Ascending aorta (tissue), 2 donors: ENCODE measurements at regions not wholly inside any gene's neighbourhood (a gene's known extent, or its start where the extent isn't known, plus 50 kb on each side); places are given as distances from the start of the nearest gene placed in this dataset.

Source experiments
- DNase-seq, 2 donors: peaks; one replicate each; pipeline ENCODE4 v3.0.0-alpha.2; 2019; ENCODE audit warnings: low spot score in 2 of 2
- H3K27ac ChIP-seq, 2 donors: fragments of 200-600 bp; sonication (generic); one replicate each; pipeline ENCODE4 v1.5.1; 2016 to 2017; ENCODE audit warnings: mild to moderate bottlenecking in 1 of 2
- H3K27me3 ChIP-seq: fragments of 200-600 bp; sonication (generic); one replicate; pipeline ENCODE4 v1.5.1; 2017
- H3K36me3 ChIP-seq, 2 donors: fragments of 200-600 bp; sonication (generic); one replicate each; pipeline ENCODE4 v1.5.1; 2016
- H3K4me1 ChIP-seq, 2 donors: fragments of 200-600 bp; sonication (generic); one replicate each; pipeline ENCODE4 v1.5.1; 2016 to 2017; ENCODE audit warnings: mild to moderate bottlenecking in 1 of 2
- H3K4me3 ChIP-seq, 2 donors: fragments of 200-600 bp; sonication (generic); one replicate each; pipeline ENCODE4 v1.5.1; 2016 to 2017; ENCODE audit warnings: mild to moderate bottlenecking in 1 of 2
- H3K9me3 ChIP-seq, 2 donors: fragments of 200-600 bp; sonication (generic); one replicate each; pipeline ENCODE4 v1.5.1; 2016
- CTCF ChIP-seq, 3 experiments: fragments of 200-600 bp in 2 of 3; fragments of 450-650 bp in 1 of 3; sonication (generic) in 2 of 3; IDR thresholded peaks; one replicate each; pipeline ENCODE4 v1.5.1; 2016 to 2019; ENCODE audit warnings: antibody characterized with exemption in 3 of 3, mild to moderate bottlenecking in 1 of 3, moderate library complexity in 1 of 3
- intact Hi-C: fragments of 100-400 bp; cut with DNase I; formaldehyde crosslinking; loops from one replicate; pipeline ENCODE4 v1.15.1; 2023

GRCh38 chr2:238975408-238975807, 127.5 kb downstream of the TWIST2 start:
- H3K9me3 ChIP-seq, result peaks cover 0 to 11% of the 10 kb centered on the region in 2 donors
- intact Hi-C loops, result no loop called here

GRCh38 chr2:238978497-238978896, 130.6 kb downstream of the TWIST2 start:
- H3K27ac ChIP-seq, result no peak overlapping the region
- intact Hi-C loops, result no loop called here
- DNase-seq, result no peak

More at GRCh38 chr2:238975408-238975807, 127.5 kb downstream of the TWIST2 start:
- TF ChIP-seq CTCF (IDR thresholded peaks at IDR 0.05), result no peak
- H3K4me3 ChIP-seq, result no peak overlapping the region
- no peaks in the 10 kb centered on the region for H3K27me3 ChIP-seq
- no peak for DNase-seq
- H3K36me3 ChIP-seq, result no peaks in the 10 kb centered on the region
- no peak overlapping the region for H3K27ac ChIP-seq
- no peaks in the 10 kb centered on the region for H3K4me1 ChIP-seq

GRCh38 chr2:238979636-238980035, 131.8 kb downstream of the TWIST2 start:
- H3K27me3 ChIP-seq, result no peaks in the 10 kb centered on the region
- peaks cover 0 to 11% of the 10 kb centered on the region in 2 donors for H3K9me3 ChIP-seq
- no peak for TF ChIP-seq CTCF (IDR thresholded peaks at IDR 0.05)
- no peaks in the 10 kb centered on the region for H3K4me1 ChIP-seq
- intact Hi-C loops, result no loop called here
- DNase-seq, result no peak
- H3K36me3 ChIP-seq, result no peaks in the 10 kb centered on the region
- H3K27ac ChIP-seq, result no peak overlapping the region
- no peak overlapping the region for H3K4me3 ChIP-seq

More at GRCh38 chr2:238978497-238978896, 130.6 kb downstream of the TWIST2 start:
- Histone ChIP-seq H3K36me3 (no peaks in the 10 kb centered on the region), H3K4me3 (no peak overlapping the region), H3K27me3 (no peaks in the 10 kb centered on the region), H3K9me3 (peaks cover 0 to 11% of the 10 kb centered on the region in 2 donors), H3K4me1 (no peaks in the 10 kb centered on the region)
- no peak for TF ChIP-seq CTCF (IDR thresholded peaks at IDR 0.05)

GRCh38 chr2:238985041-238985729, 137.3 kb downstream of the TWIST2 start:
- H3K27me3 ChIP-seq, result no peaks in the 10 kb centered on the region
- no peak for TF ChIP-seq CTCF (IDR thresholded peaks at IDR 0.05)
- no peaks in the 10 kb centered on the region for H3K36me3 ChIP-seq
- H3K27ac ChIP-seq, result no peak overlapping the region
- H3K4me3 ChIP-seq, result no peak overlapping the region
- intact Hi-C loops, result no loop called here
- no peaks in the 10 kb centered on the region for H3K9me3 ChIP-seq
- H3K4me1 ChIP-seq, result no peaks in the 10 kb centered on the region
- DNase-seq, result no peak

GRCh38 chr2:238985931-238986446, 138.1 kb downstream of the TWIST2 start:
- intact Hi-C loops, result no loop called here
- TF ChIP-seq CTCF (IDR thresholded peaks at IDR 0.05), result no peak
- no peak overlapping the region for H3K4me3 ChIP-seq
- H3K36me3 ChIP-seq, result no peaks in the 10 kb centered on the region
- no peaks in the 10 kb centered on the region for H3K4me1 ChIP-seq
- H3K9me3 ChIP-seq, result no peaks in the 10 kb centered on the region
- no peak overlapping the region for H3K27ac ChIP-seq
- no peak for DNase-seq
- no peaks in the 10 kb centered on the region for H3K27me3 ChIP-seq
